SK-N-MC (cell line): ENCODE measurements at regions not wholly inside any gene's neighbourhood (a gene's known extent, or its start where the extent isn't known, plus 50 kb on each side); places are given as distances from the start of the nearest gene placed in this dataset.

Source experiments
- EZH2 ChIP-seq: fragments of 200-600 bp; sonication (generic); IDR thresholded peaks from one replicate; pipeline ENCODE4 v1.6.1; 2017; ENCODE audit warnings: antibody characterized with exemption
- POLR2AphosphoS5 ChIP-seq: IDR thresholded peaks from 2 replicates; pipeline ENCODE4 v1.6.1; 2012; ENCODE audit warnings: mild to moderate bottlenecking, low read depth, low read length, borderline replicate concordance

DNA sequence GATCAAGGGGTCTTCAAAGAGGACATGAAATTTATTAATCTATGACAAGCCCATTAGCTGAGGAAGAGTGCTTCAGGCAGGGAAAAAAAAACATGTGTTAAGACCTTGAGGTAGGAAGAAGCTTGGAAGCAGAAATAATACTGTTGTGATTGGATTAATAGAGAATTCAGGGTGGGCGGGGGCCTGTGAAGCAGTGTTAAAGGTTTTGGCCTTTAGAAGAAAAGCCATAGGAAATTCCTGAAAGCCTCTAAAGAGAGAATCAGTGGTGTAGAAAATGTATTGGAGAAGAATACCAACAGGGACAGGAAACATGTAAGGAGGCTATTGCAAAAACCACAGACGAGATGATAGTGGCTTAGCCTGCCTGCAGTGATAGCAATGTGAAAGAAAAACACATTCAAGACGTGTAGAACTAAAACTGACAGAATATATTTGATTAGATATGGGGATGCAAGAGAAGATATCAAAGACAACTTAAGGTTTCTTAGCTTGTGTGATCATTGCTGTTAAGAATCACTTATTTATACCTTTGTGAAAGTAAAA is 404.4 kb upstream of the ANO3 start:
- no peak for TF ChIP-seq EZH2
- no peak for TF ChIP-seq POLR2AphosphoS5
